GM04504 (cell line): ENCODE measurements at regions not wholly inside any gene's neighbourhood (a gene's known extent, or its start where the extent isn't known, plus 50 kb on each side); places are given as distances from the start of the nearest gene placed in this dataset.

Source experiments
- DNase-seq: peaks from one replicate; pipeline ENCODE4 v3.0.0-alpha.2; 2012; ENCODE audit warnings: low read depth

GRCh38 chr1:182293119-182293589 is 98.4 kb downstream of the GLUL start:
- no peak for DNase-seq

- DNase-seq, result no peak
Measured at GRCh38 chr1:182292193-182292741, 99.3 kb downstream of the GLUL start.

- no peak for DNase-seq
Measured at GRCh38 chr1:182291584-182292192, 99.9 kb downstream of the GLUL start.

GRCh38 chr1:182288749-182289604 is 102.6 kb downstream of the GLUL start:
- no peak for DNase-seq

GRCh38 chr1:182286761-182287160 is 104.8 kb downstream of the GLUL start:
- no peak for DNase-seq

DNA sequence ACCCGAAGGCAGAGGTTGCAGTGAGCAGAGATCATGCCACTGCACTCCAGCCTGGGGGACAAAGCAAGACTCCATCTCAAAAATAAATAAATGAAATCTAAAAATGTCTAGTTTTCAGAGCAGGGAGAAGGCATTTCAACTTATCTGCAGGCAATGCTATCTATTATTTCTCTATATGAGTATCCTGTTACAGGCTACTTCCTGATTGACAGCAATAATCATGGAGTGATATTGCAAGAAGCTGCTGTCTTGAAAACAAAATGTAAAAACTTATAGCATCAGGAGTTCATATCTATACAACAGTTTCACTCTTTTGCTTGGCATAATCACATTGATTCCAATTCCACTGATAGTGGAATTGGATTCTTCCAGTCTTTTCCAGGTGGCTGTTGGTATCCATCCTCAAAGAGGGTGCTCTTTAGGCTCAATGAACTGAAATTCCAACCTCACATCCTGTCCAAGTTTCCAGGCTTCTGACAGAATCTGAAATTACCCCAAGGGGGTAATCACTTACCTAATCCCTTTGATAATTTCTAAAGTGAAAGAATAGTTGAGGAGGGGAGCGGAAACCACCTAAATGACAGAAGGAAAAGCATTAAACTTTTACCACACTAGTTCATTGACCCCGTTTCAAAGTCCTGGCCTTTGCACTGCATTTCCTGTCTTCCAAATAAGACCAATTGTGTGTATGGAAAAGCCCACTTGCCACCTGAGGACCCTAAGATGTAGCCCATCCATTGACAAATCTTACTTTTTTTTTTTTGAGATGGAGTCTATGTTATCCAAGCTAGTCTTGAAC is 107.6 kb downstream of the GLUL start:
- no peak for DNase-seq

GRCh38 chr1:182281541-182281940 is 110.0 kb downstream of the GLUL start:
- no peak for DNase-seq

GRCh38 chr1:182280504-182280900 is 111.1 kb downstream of the GLUL start:
- no peak for DNase-seq

DNA sequence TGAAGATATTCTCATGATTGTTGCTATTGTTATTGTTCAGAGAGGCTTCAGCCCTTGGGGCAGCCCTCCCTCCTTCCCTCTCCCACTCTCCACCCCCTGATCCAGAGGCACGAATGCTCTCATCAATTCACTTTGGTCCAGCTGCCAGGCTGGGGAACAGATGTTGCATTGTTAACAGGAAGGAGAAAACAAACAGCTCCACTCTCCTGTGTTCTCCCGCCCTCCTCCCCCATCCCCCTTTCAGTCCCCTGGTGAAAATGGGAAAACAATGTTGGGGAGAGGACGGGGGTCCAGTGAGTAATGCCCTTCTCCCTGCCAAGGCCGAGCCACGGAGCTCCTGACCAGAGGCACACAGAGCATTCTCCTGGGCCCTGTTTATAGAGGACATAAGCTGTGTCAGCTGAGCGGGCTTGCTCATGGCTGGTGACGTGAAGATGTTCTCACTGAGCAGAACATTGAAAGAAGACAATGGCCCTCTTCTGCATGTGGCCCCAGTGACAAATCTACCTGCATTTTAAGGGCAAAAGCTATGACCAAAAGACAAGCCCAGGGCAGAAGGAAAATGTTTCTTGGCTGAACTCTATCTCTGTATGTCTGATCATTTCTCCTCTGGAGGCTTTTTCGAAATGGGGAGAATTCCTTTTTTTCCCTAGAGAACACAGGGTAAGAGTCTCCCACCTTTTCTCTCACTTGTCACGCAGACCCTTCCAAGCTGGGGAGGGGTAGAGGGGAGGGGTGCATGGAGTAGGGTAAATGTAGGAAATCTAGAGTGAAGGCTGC is 111.7 kb downstream of the GLUL start:
- DNase-seq, result no peak

- no peak for DNase-seq
Measured at GRCh38 chr1:182279302-182279701, 112.3 kb downstream of the GLUL start.

DNA sequence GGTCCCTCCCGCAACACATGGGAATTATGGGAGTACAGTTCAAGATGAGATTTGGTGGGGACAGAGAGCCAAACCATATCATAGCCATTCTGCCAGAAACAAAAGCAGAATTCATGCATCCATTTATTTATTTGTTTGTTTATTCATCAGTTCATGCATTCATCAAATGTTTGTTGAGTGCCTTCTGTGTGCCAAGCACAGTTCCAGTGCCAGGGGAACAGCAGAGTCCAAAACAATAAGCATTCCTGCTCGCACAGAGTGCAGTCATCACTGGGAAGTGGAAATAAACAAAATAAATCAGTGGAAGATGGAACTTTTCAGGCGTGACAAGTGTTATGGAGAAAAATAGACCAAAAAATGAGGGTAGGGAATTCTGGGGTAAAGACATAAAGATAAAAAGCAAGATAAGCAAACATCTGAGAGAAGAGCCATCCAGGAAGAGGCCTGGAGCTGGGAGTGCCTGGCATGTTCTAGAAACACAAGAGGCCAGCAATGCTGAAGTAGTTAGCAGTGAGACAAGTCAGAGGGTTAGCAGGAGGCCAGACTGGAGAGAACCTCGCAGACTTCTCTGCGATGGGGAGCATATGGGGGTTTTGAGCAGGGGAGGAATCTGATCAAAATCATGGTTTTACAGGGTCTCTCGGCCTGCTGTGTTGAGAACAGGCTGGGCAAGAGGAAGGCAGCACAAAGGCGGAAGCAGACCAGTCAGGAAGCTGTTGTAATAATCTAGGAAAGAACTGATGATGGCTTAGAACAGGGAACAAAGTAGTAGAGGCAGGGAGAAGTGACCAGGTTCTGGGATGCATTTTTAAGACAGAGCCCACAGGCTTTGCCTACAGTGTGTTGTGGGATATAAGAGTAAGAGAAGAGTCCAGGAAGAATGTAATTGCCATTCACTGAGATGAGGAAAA is 113.2 kb downstream of the GLUL start:
- DNase-seq, result no peak

- DNase-seq, result no peak
Measured at GRCh38 chr1:182275271-182275670, 116.3 kb downstream of the GLUL start.

- DNase-seq, result no peak
Measured at GRCh38 chr1:182274618-182275017, 117.0 kb downstream of the GLUL start.

GRCh38 chr1:182270731-182271130 is 120.9 kb downstream of the GLUL start:
- no peak for DNase-seq

GRCh38 chr1:182269097-182269496 is 122.5 kb downstream of the GLUL start:
- DNase-seq, result no peak

DNA sequence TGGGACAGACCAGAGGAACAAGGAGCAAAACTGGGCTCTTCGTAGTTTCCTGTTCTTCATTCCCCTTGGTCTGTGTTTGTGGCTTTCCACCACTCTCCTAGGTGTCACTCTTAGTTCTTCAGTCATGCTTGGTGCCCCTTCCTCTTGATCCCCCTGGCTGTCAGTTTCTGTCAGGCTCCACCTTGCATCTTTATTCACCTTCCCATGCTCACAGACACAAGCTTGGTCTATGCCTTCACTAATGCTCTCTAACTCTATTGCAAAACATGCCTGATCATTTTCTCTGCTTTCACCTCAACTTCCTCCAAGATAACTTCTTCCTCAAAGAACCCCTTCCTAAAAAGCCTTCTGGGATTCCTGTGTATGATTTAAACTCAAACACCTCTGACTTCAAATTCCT is 122.9 kb downstream of the GLUL start:
- no peak for DNase-seq

GRCh38 chr1:182264185-182264584 is 127.4 kb downstream of the GLUL start:
- no peak for DNase-seq

- DNase-seq, result no peak
Measured at GRCh38 chr1:182263706-182264105, 127.9 kb downstream of the GLUL start.

DNA sequence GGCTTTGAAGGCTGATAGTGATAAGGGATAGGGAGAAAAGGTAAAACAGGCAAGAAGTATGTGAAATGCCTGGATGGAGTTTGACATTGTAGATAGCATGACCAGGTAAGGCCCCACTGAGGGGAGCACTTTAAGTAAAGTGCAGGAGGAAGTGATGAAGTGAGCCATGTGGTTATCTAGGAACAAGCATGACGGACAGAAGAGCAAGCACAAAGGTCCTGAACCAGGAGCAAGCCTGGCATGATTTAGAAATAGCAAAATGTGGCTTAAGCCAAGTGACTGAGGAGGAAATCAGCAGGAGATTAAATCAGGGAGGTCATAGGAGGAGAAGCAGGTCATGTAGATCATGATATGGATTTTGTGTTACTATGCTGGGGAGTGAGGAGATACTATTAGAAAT is 129.2 kb downstream of the GLUL start:
- DNase-seq, result no peak

DNA sequence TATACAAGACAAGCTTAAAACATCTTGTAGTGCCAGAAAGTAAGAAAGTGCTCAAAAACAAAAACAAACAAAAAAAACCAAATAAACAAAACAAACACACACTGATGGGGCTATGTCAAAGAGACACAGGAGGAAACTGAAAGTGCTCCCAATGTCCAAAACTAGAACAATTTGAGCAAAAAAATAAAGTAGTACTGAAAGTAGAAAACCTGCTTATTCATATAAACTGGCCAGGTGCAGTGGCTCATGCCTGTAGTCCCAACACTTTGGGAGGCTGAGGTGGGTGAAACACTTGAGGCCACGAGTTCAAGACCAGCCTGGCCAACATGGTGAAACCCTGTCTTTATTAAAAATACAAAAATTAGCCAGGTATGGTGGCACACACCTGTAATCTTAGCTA is 129.9 kb downstream of the GLUL start:
- no peak for DNase-seq

- no peak for DNase-seq
Measured at GRCh38 chr1:182260516-182260915, 131.1 kb downstream of the GLUL start.
